HCT116 (cell line): ENCODE measurements at regions not wholly inside any gene's neighbourhood (a gene's known extent, or its start where the extent isn't known, plus 50 kb on each side); places are given as distances from the start of the nearest gene placed in this dataset.

Experiments
- ATAC-seq: fragments of 200-7000 bp; cut with Tn5 transposase; 2 replicates; pipeline ENCODE4 v1.9.1; 2020; ENCODE audit warnings: mild to moderate bottlenecking, moderate library complexity
- BruUV-seq: library from RNA; stranded (reverse); fragments of 400-500 nt; replicated peaks from 2 replicates; lab custom pipeline; 2021; lab: Mats Ljungman, UMichigan
- CTCF ChIA-PET: fragments of 300-600 bp; sonication (Branson Sonifier 250); formaldehyde crosslinking; loops from one replicate; lab custom pipeline; 2021; ENCODE audit warnings: antibody characterized with exemption; lab: Charles Lee
- POLR2A ChIA-PET: fragments of 300-600, 350-600 bp; sonication (Branson Sonifier 250); formaldehyde crosslinking; loops from one replicate; lab custom pipeline; 2021; ENCODE audit warnings: antibody characterized with exemption; lab: Charles Lee
- RAD21 ChIA-PET, 2 experiments: fragments of 300-600 bp; sonication (Branson Sonifier 250); formaldehyde crosslinking; loops; one replicate each; lab custom pipeline; 2023; ENCODE audit warnings: low total read pairs in 2 of 2; ENCODE audit not compliant: uncharacterized antibody in 2 of 2, unreplicated experiment in 2 of 2, low non-redundant PET in 1 of 2; lab: Charles Lee
- DNase-seq: peaks from one replicate; pipeline ENCODE4 v3.0.0-alpha.2; 2010; ENCODE audit warnings: low read depth, low spot score
- H2AFZ ChIP-seq: fragments of 200-600 bp; shearing (Covaris generic), sonication (generic); 2 replicates; pipeline ENCODE4 v1.6.1; 2017; ENCODE audit warnings: low read depth, mixed run types, mixed read lengths, antibody characterized with exemption, low read length; ENCODE audit not compliant: poor library complexity, severe bottlenecking
- H3K27ac ChIP-seq: 2 replicates; pipeline ENCODE4 v1.5.1; 2012; ENCODE audit warnings: low read depth, low read length
- H3K27me3 ChIP-seq: fragments of 200-600 bp; sonication (generic); 2 replicates; pipeline ENCODE4 v1.6.1; 2016; ENCODE audit warnings: mixed run types, low read length, mixed read lengths; ENCODE audit not compliant: insufficient read depth
- H3K36me3 ChIP-seq, 2 experiments: fragments of 200-500 bp in 1 of 2; fragments of 200-600 bp in 1 of 2; sonication (Bioruptor generic) in 1 of 2; sonication (generic) in 1 of 2; 2 replicates each; pipeline versions ENCODE4 v1.5.1 to v1.6.1; 2014 to 2016; ENCODE audit warnings: low read length in 2 of 2, inconsistent platforms in 1 of 2, mixed read lengths in 1 of 2, mixed run types in 1 of 2; ENCODE audit not compliant: insufficient read depth in 2 of 2, control insufficient read depth in 1 of 2
- H3K4me1 ChIP-seq, 2 experiments: fragments of 200-600 bp in 1 of 2; sonication (generic) in 1 of 2; 2 replicates each; pipeline versions ENCODE4 v1.5.1 to v1.6.1; 2012 to 2017; ENCODE audit warnings: low read length in 2 of 2, inconsistent platforms in 1 of 2, mild to moderate bottlenecking in 1 of 2, mixed read lengths in 1 of 2, mixed run types in 1 of 2, moderate library complexity in 1 of 2; ENCODE audit not compliant: insufficient read depth in 2 of 2, control insufficient read depth in 1 of 2
- H3K4me2 ChIP-seq: fragments of 200-600 bp; sonication (generic); 2 replicates; pipeline ENCODE4 v1.6.1; 2017; ENCODE audit warnings: mixed run types, low read length, mixed read lengths
- H3K4me3 ChIP-seq, 2 experiments: fragments of 200-600 bp in 1 of 2; sonication (generic) in 1 of 2; replicated peaks in 1 of 2; 2 replicates each; pipeline ENCODE4 v1.5.1; 2011 to 2016; ENCODE audit warnings: low read length in 2 of 2, control low read depth in 1 of 2, low read depth in 1 of 2, mild to moderate bottlenecking in 1 of 2, mixed read lengths in 1 of 2, mixed run types in 1 of 2
- H3K79me2 ChIP-seq: fragments of 200-600 bp; sonication (generic); 2 replicates; pipeline ENCODE4 v1.6.1; 2017; ENCODE audit warnings: mild to moderate bottlenecking, mixed run types, low read length, moderate library complexity, mixed read lengths; ENCODE audit not compliant: insufficient read depth
- H3K9ac ChIP-seq: fragments of 200-600 bp; sonication (generic); 2 replicates; pipeline ENCODE4 v1.6.1; 2016; ENCODE audit warnings: low read length, mixed read lengths
- H3K9me2 ChIP-seq: fragments of 200-600 bp; sonication (generic), shearing (Covaris generic); 2 replicates; pipeline ENCODE4 v1.6.1; 2017; ENCODE audit warnings: mixed run types, mild to moderate bottlenecking, moderate library complexity; ENCODE audit not compliant: insufficient read depth
- H3K9me3 ChIP-seq, 2 experiments: fragments of 200-500 bp in 1 of 2; fragments of 200-600 bp in 1 of 2; sonication (Bioruptor generic) in 1 of 2; sonication (generic) in 1 of 2; 2 replicates each; pipeline ENCODE4 v1.6.1; 2014 to 2017; ENCODE audit warnings: low read length in 2 of 2, mixed read lengths in 2 of 2, inconsistent platforms in 1 of 2, low read depth in 1 of 2, mild to moderate bottlenecking in 1 of 2, mixed run types in 1 of 2, moderate library complexity in 1 of 2; ENCODE audit not compliant: control insufficient read depth in 1 of 2, insufficient read depth in 1 of 2
- H4K20me1 ChIP-seq: fragments of 200-600 bp; sonication (generic), shearing (Covaris generic); 2 replicates; pipeline ENCODE4 v1.6.1; 2017; ENCODE audit warnings: mixed run types, mild to moderate bottlenecking, moderate library complexity; ENCODE audit not compliant: insufficient read depth
- CBX3 ChIP-seq: IDR thresholded peaks from 2 replicates; pipeline ENCODE4 v1.6.1; 2012; ENCODE audit warnings: low read depth
- CEBPB ChIP-seq: IDR thresholded peaks from 2 replicates; pipeline ENCODE4 v1.6.1; 2012; ENCODE audit warnings: low read depth
- EGR1 ChIP-seq: IDR thresholded peaks from 2 replicates; pipeline ENCODE4 v1.6.1; 2012; ENCODE audit warnings: low read depth
- EZH2 ChIP-seq: fragments of 200-600 bp; sonication (generic); IDR thresholded peaks from 2 replicates; pipeline ENCODE4 v1.6.1; 2017; ENCODE audit warnings: antibody characterized with exemption, mixed run types
- EZH2phosphoT487 ChIP-seq: fragments of 200-600 bp; IDR thresholded peaks from 2 replicates; pipeline ENCODE4 v1.6.1; 2018; ENCODE audit warnings: antibody characterized with exemption, borderline replicate concordance
- RAD21 ChIP-seq: IDR thresholded peaks from 2 replicates; pipeline ENCODE4 v1.6.1; 2012; ENCODE audit warnings: low read depth, mild to moderate bottlenecking
- SIN3A ChIP-seq: IDR thresholded peaks from 2 replicates; pipeline ENCODE4 v1.6.1; 2012; ENCODE audit warnings: low read depth
- YY1 ChIP-seq: IDR thresholded peaks from 2 replicates; pipeline ENCODE4 v1.6.1; 2011; ENCODE audit warnings: low read length, low read depth, moderate library complexity, mild to moderate bottlenecking; ENCODE audit not compliant: insufficient replicate concordance; ENCODE audit errors: extremely low read depth
- ZFX ChIP-seq: fragments of 450-650 bp; IDR thresholded peaks from 2 replicates; pipeline ENCODE4 v1.6.1; 2017
- intact Hi-C: fragments of 100-400 bp; cut with micrococcal nuclease; formaldehyde crosslinking; loops from 2 replicates; pipeline ENCODE4 v1.10.0; 2022
- TF ChIP-seq, protein P1 (sequence below): IDR thresholded peaks from 2 replicates; pipeline ENCODE4 v1.6.1; 2012; ENCODE audit warnings: low read depth
- TF ChIP-seq, protein P2 (sequence below): IDR thresholded peaks from 2 replicates; pipeline ENCODE4 v1.6.1; 2011; ENCODE audit warnings: mild to moderate bottlenecking, low read length, moderate library complexity; ENCODE audit not compliant: insufficient replicate concordance; ENCODE audit errors: extremely low read depth
- TF ChIP-seq, protein P3 (sequence below): IDR thresholded peaks from 2 replicates; pipeline ENCODE4 v1.6.1; 2012
- TF ChIP-seq, protein P4 (sequence below), 3 experiments: fragments of 200-600 bp in 1 of 3; sonication (generic) in 1 of 3; IDR thresholded peaks in 2 of 3; conservative IDR thresholded peaks in 1 of 3; 2 replicates each; pipeline ENCODE4 v1.5.1; 2012 to 2017; ENCODE audit warnings: low read depth in 2 of 3, low read length in 2 of 3, antibody characterized with exemption in 1 of 3, borderline replicate concordance in 1 of 3, control low read depth in 1 of 3, mild to moderate bottlenecking in 1 of 3, mixed read lengths in 1 of 3, mixed run types in 1 of 3, moderate library complexity in 1 of 3; ENCODE audit not compliant: insufficient read depth in 1 of 3

DNA sequence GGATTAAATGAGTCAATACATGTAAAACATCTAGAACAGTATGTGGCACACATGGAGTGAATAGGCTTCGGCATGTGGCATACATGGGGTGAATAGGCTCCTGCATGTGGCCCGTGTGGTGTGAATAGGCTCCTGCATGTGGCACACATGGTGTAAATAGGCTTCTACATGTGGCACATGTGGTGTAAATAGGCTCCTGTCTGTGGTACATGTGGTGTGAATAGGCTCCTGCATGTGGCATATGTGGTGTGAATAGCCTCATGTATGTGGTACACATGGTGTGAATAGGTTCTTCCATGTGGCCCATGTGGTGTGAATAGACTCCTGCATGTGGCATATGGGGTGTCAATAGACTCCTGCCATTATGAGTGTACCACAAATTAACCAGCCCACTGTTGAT is 219.1 kb upstream of the KIRREL3 start:
- Histone ChIP-seq H3K9me2 (no peaks in the 10 kb centered on the region), H3K27ac (no peak overlapping the region), H3K4me3 (no peak overlapping the region), H2AFZ (no peak overlapping the region), H3K79me2 (no peaks in the 10 kb centered on the region), H4K20me1 (no peaks in the 10 kb centered on the region), H3K27me3 (no peaks in the 10 kb centered on the region), H3K4me1 (no peaks in the 10 kb centered on the region), H3K9ac (no peak overlapping the region), H3K4me2 (no peak overlapping the region), H3K36me3 (no peaks in the 10 kb centered on the region), H3K9me3 (peaks cover 0 to 14% of the 10 kb centered on the region in 2 experiments; a peak in 2 of 4 replicates)
- RAD21 ChIA-PET = no interaction called here
- POLR2A ChIA-PET = no interaction called here
- no peak for DNase-seq
- intact Hi-C loops = no loop called here
- CTCF ChIA-PET = no interaction called here
- no TSS peak for BruUV-seq
- no peak for ATAC-seq
- no peak for TF ChIP-seq RAD21
- TF ChIP-seq, protein P1, sequence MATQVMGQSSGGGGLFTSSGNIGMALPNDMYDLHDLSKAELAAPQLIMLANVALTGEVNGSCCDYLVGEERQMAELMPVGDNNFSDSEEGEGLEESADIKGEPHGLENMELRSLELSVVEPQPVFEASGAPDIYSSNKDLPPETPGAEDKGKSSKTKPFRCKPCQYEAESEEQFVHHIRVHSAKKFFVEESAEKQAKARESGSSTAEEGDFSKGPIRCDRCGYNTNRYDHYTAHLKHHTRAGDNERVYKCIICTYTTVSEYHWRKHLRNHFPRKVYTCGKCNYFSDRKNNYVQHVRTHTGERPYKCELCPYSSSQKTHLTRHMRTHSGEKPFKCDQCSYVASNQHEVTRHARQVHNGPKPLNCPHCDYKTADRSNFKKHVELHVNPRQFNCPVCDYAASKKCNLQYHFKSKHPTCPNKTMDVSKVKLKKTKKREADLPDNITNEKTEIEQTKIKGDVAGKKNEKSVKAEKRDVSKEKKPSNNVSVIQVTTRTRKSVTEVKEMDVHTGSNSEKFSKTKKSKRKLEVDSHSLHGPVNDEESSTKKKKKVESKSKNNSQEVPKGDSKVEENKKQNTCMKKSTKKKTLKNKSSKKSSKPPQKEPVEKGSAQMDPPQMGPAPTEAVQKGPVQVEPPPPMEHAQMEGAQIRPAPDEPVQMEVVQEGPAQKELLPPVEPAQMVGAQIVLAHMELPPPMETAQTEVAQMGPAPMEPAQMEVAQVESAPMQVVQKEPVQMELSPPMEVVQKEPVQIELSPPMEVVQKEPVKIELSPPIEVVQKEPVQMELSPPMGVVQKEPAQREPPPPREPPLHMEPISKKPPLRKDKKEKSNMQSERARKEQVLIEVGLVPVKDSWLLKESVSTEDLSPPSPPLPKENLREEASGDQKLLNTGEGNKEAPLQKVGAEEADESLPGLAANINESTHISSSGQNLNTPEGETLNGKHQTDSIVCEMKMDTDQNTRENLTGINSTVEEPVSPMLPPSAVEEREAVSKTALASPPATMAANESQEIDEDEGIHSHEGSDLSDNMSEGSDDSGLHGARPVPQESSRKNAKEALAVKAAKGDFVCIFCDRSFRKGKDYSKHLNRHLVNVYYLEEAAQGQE = no peak
- no peak for TF ChIP-seq EZH2
- TF ChIP-seq, protein P2, sequence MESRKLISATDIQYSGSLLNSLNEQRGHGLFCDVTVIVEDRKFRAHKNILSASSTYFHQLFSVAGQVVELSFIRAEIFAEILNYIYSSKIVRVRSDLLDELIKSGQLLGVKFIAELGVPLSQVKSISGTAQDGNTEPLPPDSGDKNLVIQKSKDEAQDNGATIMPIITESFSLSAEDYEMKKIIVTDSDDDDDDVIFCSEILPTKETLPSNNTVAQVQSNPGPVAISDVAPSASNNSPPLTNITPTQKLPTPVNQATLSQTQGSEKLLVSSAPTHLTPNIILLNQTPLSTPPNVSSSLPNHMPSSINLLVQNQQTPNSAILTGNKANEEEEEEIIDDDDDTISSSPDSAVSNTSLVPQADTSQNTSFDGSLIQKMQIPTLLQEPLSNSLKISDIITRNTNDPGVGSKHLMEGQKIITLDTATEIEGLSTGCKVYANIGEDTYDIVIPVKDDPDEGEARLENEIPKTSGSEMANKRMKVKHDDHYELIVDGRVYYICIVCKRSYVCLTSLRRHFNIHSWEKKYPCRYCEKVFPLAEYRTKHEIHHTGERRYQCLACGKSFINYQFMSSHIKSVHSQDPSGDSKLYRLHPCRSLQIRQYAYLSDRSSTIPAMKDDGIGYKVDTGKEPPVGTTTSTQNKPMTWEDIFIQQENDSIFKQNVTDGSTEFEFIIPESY = no peak
- TF ChIP-seq ZFX = no peak
- TF ChIP-seq CBX3 = no peak
- TF ChIP-seq, protein P3, sequence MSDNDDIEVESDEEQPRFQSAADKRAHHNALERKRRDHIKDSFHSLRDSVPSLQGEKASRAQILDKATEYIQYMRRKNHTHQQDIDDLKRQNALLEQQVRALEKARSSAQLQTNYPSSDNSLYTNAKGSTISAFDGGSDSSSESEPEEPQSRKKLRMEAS = no peak
- no peak for TF ChIP-seq SIN3A
- no peak for TF ChIP-seq CEBPB
- TF ChIP-seq, protein P4, sequence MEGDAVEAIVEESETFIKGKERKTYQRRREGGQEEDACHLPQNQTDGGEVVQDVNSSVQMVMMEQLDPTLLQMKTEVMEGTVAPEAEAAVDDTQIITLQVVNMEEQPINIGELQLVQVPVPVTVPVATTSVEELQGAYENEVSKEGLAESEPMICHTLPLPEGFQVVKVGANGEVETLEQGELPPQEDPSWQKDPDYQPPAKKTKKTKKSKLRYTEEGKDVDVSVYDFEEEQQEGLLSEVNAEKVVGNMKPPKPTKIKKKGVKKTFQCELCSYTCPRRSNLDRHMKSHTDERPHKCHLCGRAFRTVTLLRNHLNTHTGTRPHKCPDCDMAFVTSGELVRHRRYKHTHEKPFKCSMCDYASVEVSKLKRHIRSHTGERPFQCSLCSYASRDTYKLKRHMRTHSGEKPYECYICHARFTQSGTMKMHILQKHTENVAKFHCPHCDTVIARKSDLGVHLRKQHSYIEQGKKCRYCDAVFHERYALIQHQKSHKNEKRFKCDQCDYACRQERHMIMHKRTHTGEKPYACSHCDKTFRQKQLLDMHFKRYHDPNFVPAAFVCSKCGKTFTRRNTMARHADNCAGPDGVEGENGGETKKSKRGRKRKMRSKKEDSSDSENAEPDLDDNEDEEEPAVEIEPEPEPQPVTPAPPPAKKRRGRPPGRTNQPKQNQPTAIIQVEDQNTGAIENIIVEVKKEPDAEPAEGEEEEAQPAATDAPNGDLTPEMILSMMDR (IDR thresholded peaks at IDR 0.05 in 2 of 3, conservative IDR thresholded peaks at IDR 0.05 in 1 of 3; ENCODE audit: borderline replicate concordance in 1 of 3, insufficient read depth in 1 of 3, low read depth in 2 of 3, low read length in 2 of 3) = no peak
- TF ChIP-seq EGR1 = no peak
- TF ChIP-seq YY1 = no peak
- no peak for TF ChIP-seq EZH2phosphoT487
